ENCODE measurements at regions not wholly inside any gene's neighbourhood (a gene's known extent, or its start where the extent isn't known, plus 50 kb on each side); places are given as distances from the start of the nearest gene placed in this dataset.

GRCh38 chr22:49211176-49211575 is 616.5 kb downstream of the BRD1 start:
- peaks cover 17% of the 10 kb centered on the region for H3K4me1 ChIP-seq (ENCODE audit: insufficient read depth, low read length)
- H3K4me3 ChIP-seq (replicated peaks in 1 of 3; ENCODE audit: insufficient read depth in 1 of 3, low read depth in 2 of 3, low read length in 3 of 3), result no peak overlapping the region
- no peak for DNase-seq (ENCODE audit: low spot score)
- ChIA-PET CTCF (ENCODE audit: low intra/inter-chr PET ratio, low total read pairs) (no interaction called here), POLR2A (no interaction called here)
- H3K27ac ChIP-seq (ENCODE audit: extremely low read length, insufficient read depth, low read length), result no peak overlapping the region
- H3K9me3 ChIP-seq (ENCODE audit: low read length), result no peaks in the 10 kb centered on the region
- no peak overlapping the region for H2AFZ ChIP-seq (ENCODE audit: low read length)
- intact Hi-C loops (cut with micrococcal nuclease; ENCODE audit: unreplicated experiment), result no loop called here
- no peaks in the 10 kb centered on the region for H4K20me1 ChIP-seq (ENCODE audit: insufficient read depth, low read length)
- no peak for TF ChIP-seq CREB1 (IDR thresholded peaks at IDR 0.05)
- TF ChIP-seq CREB1 (CRISPR knock-in tag; IDR thresholded peaks at IDR 0.05), result no peak
- no peak for TF ChIP-seq ZNF724P (CRISPR knock-in tag; IDR thresholded peaks at IDR 0.05; ENCODE audit: borderline replicate concordance)
- TF ChIP-seq CENPBD1 (CRISPR knock-in tag; IDR thresholded peaks at IDR 0.05; ENCODE audit: borderline replicate concordance, low read depth), result no peak
- no peak for TF ChIP-seq ATM (IDR thresholded peaks at IDR 0.05; ENCODE audit: borderline replicate concordance)
- no peak for TF ChIP-seq ZNF660 (CRISPR knock-in tag; IDR thresholded peaks at IDR 0.05; ENCODE audit: borderline replicate concordance, low read depth)
- no peak for TF ChIP-seq ZNF430 (CRISPR knock-in tag; IDR thresholded peaks at IDR 0.05)
- TF ChIP-seq ARNT (IDR thresholded peaks at IDR 0.05), result no peak
- TF ChIP-seq SYNCRIP (IDR thresholded peaks at IDR 0.05; ENCODE audit: insufficient read depth, low read depth, low read length), result no peak
- TF ChIP-seq ZNF280D (CRISPR knock-in tag; IDR thresholded peaks at IDR 0.05), result no peak
- TF ChIP-seq KAT7 (CRISPR knock-in tag; IDR thresholded peaks at IDR 0.05; ENCODE audit: borderline replicate concordance), result no peak
- TF ChIP-seq ZNF569 (CRISPR knock-in tag; IDR thresholded peaks at IDR 0.05; ENCODE audit: borderline replicate concordance), result no peak
- TF ChIP-seq ZNF629 (CRISPR knock-in tag; conservative IDR thresholded peaks at IDR 0.05), result no peak
- TF ChIP-seq MBD4 (IDR thresholded peaks at IDR 0.05; ENCODE audit: borderline replicate concordance, low read length), result no peak
- no peak for TF ChIP-seq ZNF704 (CRISPR knock-in tag; IDR thresholded peaks at IDR 0.05; ENCODE audit: borderline replicate concordance)
- no peak for TF ChIP-seq HINFP (CRISPR knock-in tag; IDR thresholded peaks at IDR 0.05; ENCODE audit: low read depth)
- no peak for TF ChIP-seq ZEB1 (IDR thresholded peaks at IDR 0.05; ENCODE audit: insufficient replicate concordance, low read depth)
- TF ChIP-seq ZNF205 (CRISPR knock-in tag; IDR thresholded peaks at IDR 0.05), result no peak
- in situ Hi-C loops (cut with HindIII; ENCODE audit: extremely low pct_ligation_motif_present, low pct_unique_long_range_greater_than_20kb), result no loop called here
- BruUV-seq (replicated peaks), result no TSS peak
- no peak overlapping the region for H3K4me2 ChIP-seq (ENCODE audit: low read depth, low read length)
- no peak for ATAC-seq
- FAIRE-seq, result no peak
- H3K27me3 ChIP-seq (ENCODE audit: control insufficient read depth in 1 of 2, insufficient read depth in 2 of 2, low read length in 2 of 2), result peaks cover 0 to 2% of the 10 kb centered on the region in 2 experiments; a peak in 1 of 5 replicates
- H3K36me3 ChIP-seq (replicated peaks in 1 of 2; ENCODE audit: control insufficient read depth in 1 of 2, insufficient read depth in 2 of 2, low read length in 2 of 2), result no peaks in the 10 kb centered on the region
- WGBS (ENCODE audit: low lambda C conversion rate), result no CpG with 5 or more reads among the region's 5 CpGs
- H3K79me2 ChIP-seq (ENCODE audit: insufficient read depth, low read length), result no peaks in the 10 kb centered on the region
- H3K9ac ChIP-seq (ENCODE audit: insufficient read depth, low read depth, low read length), result no peak overlapping the region

Measured in HepG2 (cell line).